ENCODE measurements at regions not wholly inside any gene's neighbourhood (a gene's known extent, or its start where the extent isn't known, plus 50 kb on each side); places are given as distances from the start of the nearest gene placed in this dataset.
"Not testable (repeated sequence)": the region's sequence is repeated elsewhere in the genome, so short reads cannot be mapped to it uniquely, and the experiment has no call there.

DNA sequence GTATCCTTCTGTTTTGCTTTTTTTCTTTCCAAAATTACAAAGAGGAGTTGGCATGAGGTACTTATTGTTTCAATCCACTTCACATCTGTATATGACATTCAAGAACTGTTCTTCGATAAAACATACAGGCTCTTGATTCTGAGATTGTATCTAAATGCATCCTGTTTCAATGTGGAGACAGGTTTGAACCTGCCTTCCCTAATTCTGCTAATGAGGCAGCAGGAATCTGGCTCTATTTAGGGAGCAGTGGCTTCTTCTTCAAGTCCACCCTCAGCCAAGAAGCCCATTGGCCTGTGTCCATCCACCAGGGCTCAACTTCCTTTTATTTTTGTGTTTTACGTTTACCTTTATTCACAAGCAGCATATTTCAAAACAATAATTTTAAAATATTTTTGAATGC lies 84.8 kb upstream of the PIK3C3 start:
- no peak for ATAC-seq
- DNase-seq: no peak
- 81% methylated on average over 2 of the region's 2 CpGs for WGBS
- Histone ChIP-seq H3K9me3 (ENCODE audit: control insufficient read depth, low read length) (no peaks in the 10 kb centered on the region), H3K4me3 (ENCODE audit: low read length) (no peak overlapping the region), H3K4me1 (ENCODE audit: control insufficient read depth, insufficient read depth, low read length) (no peaks in the 10 kb centered on the region), H3K27ac (ENCODE audit: low read length) (no peak overlapping the region), H3K27me3 (ENCODE audit: control insufficient read depth, insufficient read depth) (no peaks in the 10 kb centered on the region)
- intact Hi-C loops (cut with DNase I): no loop called here

- H3K4me1 ChIP-seq (ENCODE audit: control insufficient read depth, insufficient read depth, low read length); H3K4me3 ChIP-seq (ENCODE audit: low read length); H3K27ac ChIP-seq (ENCODE audit: low read length); intact Hi-C loops (cut with DNase I); ATAC-seq; H3K9me3 ChIP-seq (ENCODE audit: control insufficient read depth, low read length); H3K27me3 ChIP-seq (ENCODE audit: control insufficient read depth, insufficient read depth): not testable (repeated sequence)
- WGBS: 95% methylated on average over 27 of the region's 27 CpGs
- DNase-seq: peak in 1 of 3 donors; percentile 40
Observed at GRCh38 chr18:41865796-41866195, 89.2 kb upstream of the PIK3C3 start.

DNA sequence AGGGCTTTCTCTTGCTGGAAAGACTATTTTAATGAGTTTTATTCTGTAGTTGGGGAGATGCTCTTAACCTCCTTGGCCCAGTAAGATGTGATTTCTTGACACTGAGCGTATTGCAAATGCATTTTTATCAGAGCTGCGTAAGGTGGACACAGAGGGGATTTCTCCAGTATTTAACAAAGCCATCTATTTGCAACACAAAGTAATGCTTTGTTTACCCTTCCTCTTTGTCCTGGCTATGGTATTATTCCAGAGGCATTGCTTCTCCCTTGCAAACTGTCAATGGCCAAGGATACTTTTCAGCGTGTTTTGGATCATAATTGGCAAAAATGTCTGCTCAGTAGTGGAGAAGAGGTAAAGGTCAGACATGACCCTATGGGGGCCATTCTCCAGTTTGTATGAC lies 90.8 kb upstream of the PIK3C3 start:
- WGBS: 82% methylated on average over 3 of the region's 3 CpGs
- DNase-seq (no peak), ATAC-seq (no peak)
- H3K9me3 ChIP-seq (ENCODE audit: control insufficient read depth, low read length): no peaks in the 10 kb centered on the region
- no peak overlapping the region for H3K27ac ChIP-seq (ENCODE audit: low read length)
- no peak overlapping the region for H3K4me3 ChIP-seq (ENCODE audit: low read length)
- intact Hi-C loops (cut with DNase I): no loop called here
- H3K4me1 ChIP-seq (ENCODE audit: control insufficient read depth, insufficient read depth, low read length): no peaks in the 10 kb centered on the region
- no peaks in the 10 kb centered on the region for H3K27me3 ChIP-seq (ENCODE audit: control insufficient read depth, insufficient read depth)

- no peaks in the 10 kb centered on the region for H3K9me3 ChIP-seq (ENCODE audit: control insufficient read depth, low read length)
- no peak for DNase-seq
- no peak overlapping the region for H3K4me3 ChIP-seq (ENCODE audit: low read length)
- intact Hi-C loops (cut with DNase I): no loop called here
- ATAC-seq: no peak
- no peaks in the 10 kb centered on the region for H3K4me1 ChIP-seq (ENCODE audit: control insufficient read depth, insufficient read depth, low read length)
- no peaks in the 10 kb centered on the region for H3K27me3 ChIP-seq (ENCODE audit: control insufficient read depth, insufficient read depth)
- no peak overlapping the region for H3K27ac ChIP-seq (ENCODE audit: low read length)
Observed at GRCh38 chr18:41862921-41863320, 92.1 kb upstream of the PIK3C3 start.

DNA sequence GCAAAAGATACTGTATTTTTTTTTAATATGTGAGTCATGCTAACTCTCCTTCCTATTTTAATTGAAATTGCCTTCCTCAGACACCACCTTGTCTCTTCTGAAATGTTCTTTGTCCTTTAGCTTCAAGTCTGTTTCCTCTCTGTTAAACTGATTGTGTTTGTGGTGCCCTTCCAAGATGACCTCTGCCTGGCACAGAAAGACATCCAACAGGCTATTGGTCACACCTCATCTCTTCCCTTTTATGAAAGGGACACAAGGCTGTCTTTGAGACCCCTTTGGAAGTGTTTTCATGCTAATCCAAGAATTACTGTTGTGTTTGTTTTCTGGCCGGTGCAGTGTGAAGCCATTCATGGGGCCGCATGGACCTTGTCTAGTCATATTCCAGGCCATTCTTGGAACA lies 94.0 kb upstream of the PIK3C3 start:
- intact Hi-C loops (cut with DNase I): no loop called here
- Histone ChIP-seq H3K4me1 (ENCODE audit: control insufficient read depth, insufficient read depth, low read length) (no peaks in the 10 kb centered on the region), H3K27ac (ENCODE audit: low read length) (no peak overlapping the region), H3K4me3 (ENCODE audit: low read length) (no peak overlapping the region), H3K9me3 (ENCODE audit: control insufficient read depth, low read length) (no peaks in the 10 kb centered on the region), H3K27me3 (ENCODE audit: control insufficient read depth, insufficient read depth) (no peaks in the 10 kb centered on the region)
- no peak for ATAC-seq
- WGBS: 73% methylated on average over 2 of the region's 2 CpGs
- DNase-seq: no peak

- Histone ChIP-seq H3K27ac (ENCODE audit: low read length) (no peak overlapping the region), H3K9me3 (ENCODE audit: control insufficient read depth, low read length) (no peaks in the 10 kb centered on the region), H3K4me3 (ENCODE audit: low read length) (no peak overlapping the region), H3K4me1 (ENCODE audit: control insufficient read depth, insufficient read depth, low read length) (no peaks in the 10 kb centered on the region), H3K27me3 (ENCODE audit: control insufficient read depth, insufficient read depth) (no peaks in the 10 kb centered on the region)
- DNase-seq (no peak), ATAC-seq (no peak)
- 63% methylated on average over 2 of the region's 2 CpGs for WGBS
- intact Hi-C loops (cut with DNase I): no loop called here
Observed at GRCh38 chr18:41858761-41859555, 96.1 kb upstream of the PIK3C3 start.

DNA sequence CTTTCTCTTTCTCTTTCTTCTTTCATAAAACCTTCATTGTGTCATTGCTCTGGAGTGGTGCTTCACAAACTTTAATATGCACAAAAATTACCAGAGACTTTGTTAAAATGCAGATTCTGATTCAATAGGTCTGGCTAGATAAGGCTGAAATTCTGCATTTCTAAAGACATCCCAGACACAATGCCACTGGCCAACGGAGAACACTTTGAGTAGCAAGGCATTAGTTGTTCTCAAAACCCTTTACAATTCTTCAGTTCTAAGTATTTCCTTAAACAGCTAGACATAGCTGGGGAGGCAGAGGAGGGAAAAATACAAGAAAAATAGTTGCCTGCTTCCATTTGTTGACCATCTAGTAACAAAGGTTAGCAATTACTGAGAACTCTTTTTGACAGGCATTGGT lies 101.8 kb upstream of the PIK3C3 start:
- intact Hi-C loops (cut with DNase I): no loop called here

GRCh38 chr18:41850781-41851180 lies 104.3 kb upstream of the PIK3C3 start:
- H3K4me1 ChIP-seq (ENCODE audit: control insufficient read depth, insufficient read depth, low read length): no peaks in the 10 kb centered on the region
- intact Hi-C loops (cut with DNase I): no loop called here
- no peak overlapping the region for H3K27ac ChIP-seq (ENCODE audit: low read length)
- DNase-seq: no peak
- no peaks in the 10 kb centered on the region for H3K9me3 ChIP-seq (ENCODE audit: control insufficient read depth, low read length)
- 75% methylated on average over 2 of the region's 2 CpGs for WGBS
- no peak for ATAC-seq
- H3K27me3 ChIP-seq (ENCODE audit: control insufficient read depth, insufficient read depth): no peaks in the 10 kb centered on the region
- no peak overlapping the region for H3K4me3 ChIP-seq (ENCODE audit: low read length)

More for the DNA sequence above, 101.8 kb upstream of the PIK3C3 start:
- Histone ChIP-seq H3K9me3 (ENCODE audit: control insufficient read depth, low read length) (no peaks in the 10 kb centered on the region), H3K27ac (ENCODE audit: low read length) (no peak overlapping the region), H3K4me1 (ENCODE audit: control insufficient read depth, insufficient read depth, low read length) (no peaks in the 10 kb centered on the region), H3K27me3 (ENCODE audit: control insufficient read depth, insufficient read depth) (no peaks in the 10 kb centered on the region), H3K4me3 (ENCODE audit: low read length) (no peak overlapping the region)
- ATAC-seq: no peak
- 30% methylated on average over 1 of the region's 1 CpG for WGBS
- DNase-seq: no peak

- H3K27ac ChIP-seq (ENCODE audit: low read length): no peak overlapping the region
- DNase-seq: no peak
- H3K9me3 ChIP-seq (ENCODE audit: control insufficient read depth, low read length): no peaks in the 10 kb centered on the region
- WGBS: 71% methylated on average over 3 of the region's 3 CpGs
- intact Hi-C loops (cut with DNase I): no loop called here
- no peaks in the 10 kb centered on the region for H3K27me3 ChIP-seq (ENCODE audit: control insufficient read depth, insufficient read depth)
- no peak overlapping the region for H3K4me3 ChIP-seq (ENCODE audit: low read length)
- no peak for ATAC-seq
- H3K4me1 ChIP-seq (ENCODE audit: control insufficient read depth, insufficient read depth, low read length): no peaks in the 10 kb centered on the region
Observed at GRCh38 chr18:41849632-41850031, 105.4 kb upstream of the PIK3C3 start.

- intact Hi-C loops (cut with DNase I): no loop called here
- Histone ChIP-seq H3K4me1 (ENCODE audit: control insufficient read depth, insufficient read depth, low read length) (no peaks in the 10 kb centered on the region), H3K27ac (ENCODE audit: low read length) (no peak overlapping the region), H3K9me3 (ENCODE audit: control insufficient read depth, low read length) (no peaks in the 10 kb centered on the region), H3K4me3 (ENCODE audit: low read length) (no peak overlapping the region), H3K27me3 (ENCODE audit: control insufficient read depth, insufficient read depth) (no peaks in the 10 kb centered on the region)
- ATAC-seq (no peak), DNase-seq (no peak)
- WGBS: 86% methylated on average over 4 of the region's 4 CpGs
Observed at GRCh38 chr18:41845563-41845962, 109.5 kb upstream of the PIK3C3 start.

- ATAC-seq: no peak
- no peaks in the 10 kb centered on the region for H3K9me3 ChIP-seq (ENCODE audit: control insufficient read depth, low read length)
- 69% methylated on average over 3 of the region's 3 CpGs for whole genome bisulfite sequencing
- H3K27me3 ChIP-seq (ENCODE audit: control insufficient read depth, insufficient read depth): no peaks in the 10 kb centered on the region
- intact Hi-C loops (cut with DNase I): no loop called here
- no peaks in the 10 kb centered on the region for H3K4me1 ChIP-seq (ENCODE audit: control insufficient read depth, insufficient read depth, low read length)
- H3K4me3 ChIP-seq (ENCODE audit: low read length): no peak overlapping the region
- no peak for DNase-seq
- H3K27ac ChIP-seq (ENCODE audit: low read length): no peak overlapping the region
Observed at GRCh38 chr18:41842886-41843285, 112.1 kb upstream of the PIK3C3 start.
